ENCODE measurements at regions not wholly inside any gene's neighbourhood (a gene's known extent, or its start where the extent isn't known, plus 50 kb on each side); places are given as distances from the start of the nearest gene placed in this dataset.

GRCh38 chr6:19356692-19357091 lies 480.5 kb upstream of the ID4 start:
- TF ChIP-seq CTCF (IDR thresholded peaks at IDR 0.05; ENCODE audit: poor library complexity, severe bottlenecking) (no peak), POLR2AphosphoS5 (IDR thresholded peaks at IDR 0.05) (no peak), RAD21 (conservative IDR thresholded peaks at IDR 0.05) (no peak), TAF1 (IDR thresholded peaks at IDR 0.05; ENCODE audit: low read depth) (no peak), REST (IDR thresholded peaks at IDR 0.05; ENCODE audit: borderline replicate concordance) (no peak), EZH2 (IDR thresholded peaks at IDR 0.05; ENCODE audit: borderline replicate concordance, insufficient read depth, low read length, poor library complexity, severe bottlenecking) (no peak), MXI1 (conservative IDR thresholded peaks at IDR 0.05; ENCODE audit: poor library complexity, severe bottlenecking) (no peak)
